ENCODE measurements at regions not wholly inside any gene's neighbourhood (a gene's known extent, or its start where the extent isn't known, plus 50 kb on each side); places are given as distances from the start of the nearest gene placed in this dataset.

- Mint-ChIP-seq H3K27ac (no peak overlapping the region), H3K9me3 (no peaks in the 10 kb centered on the region), H3K27me3 (ENCODE audit: low read depth) (peaks cover 40% of the 10 kb centered on the region), H3K4me3 (no peak overlapping the region), H3K36me3 (ENCODE audit: low read depth) (no peaks in the 10 kb centered on the region), H3K4me1 (ENCODE audit: low read depth) (no peaks in the 10 kb centered on the region)
These were observed 651.3 kb downstream of the PTPRC start for GRCh38 chr1:199290186-199290585.

GRCh38 chr1:199291022-199291740, 652.3 kb downstream of the PTPRC start:
- Mint-ChIP-seq H3K4me1 (ENCODE audit: low read depth) (no peaks in the 10 kb centered on the region), H3K9me3 (no peaks in the 10 kb centered on the region), H3K36me3 (ENCODE audit: low read depth) (no peaks in the 10 kb centered on the region), H3K27me3 (ENCODE audit: low read depth) (peaks cover 43% of the 10 kb centered on the region), H3K27ac (no peak overlapping the region), H3K4me3 (no peak overlapping the region)

GRCh38 chr1:199292896-199293295, 654.1 kb downstream of the PTPRC start:
- Mint-ChIP-seq H3K27ac (no peak overlapping the region), H3K36me3 (ENCODE audit: low read depth) (no peaks in the 10 kb centered on the region), H3K4me1 (ENCODE audit: low read depth) (no peaks in the 10 kb centered on the region), H3K9me3 (no peaks in the 10 kb centered on the region), H3K27me3 (ENCODE audit: low read depth) (peaks cover 43% of the 10 kb centered on the region), H3K4me3 (no peak overlapping the region)

- Mint-ChIP-seq H3K27ac (no peak overlapping the region), H3K4me1 (ENCODE audit: low read depth) (no peaks in the 10 kb centered on the region), H3K4me3 (no peak overlapping the region), H3K36me3 (ENCODE audit: low read depth) (no peaks in the 10 kb centered on the region), H3K9me3 (no peaks in the 10 kb centered on the region), H3K27me3 (ENCODE audit: low read depth) (peaks cover 34% of the 10 kb centered on the region)
These were observed 656.3 kb downstream of the PTPRC start for GRCh38 chr1:199295107-199295506.

GRCh38 chr1:199297174-199297573, 658.3 kb downstream of the PTPRC start:
- peaks cover 28% of the 10 kb centered on the region for H3K27me3 Mint-ChIP-seq (ENCODE audit: low read depth)
- no peaks in the 10 kb centered on the region for H3K9me3 Mint-ChIP-seq
- H3K27ac Mint-ChIP-seq, result no peak overlapping the region
- H3K36me3 Mint-ChIP-seq (ENCODE audit: low read depth), result no peaks in the 10 kb centered on the region
- no peak overlapping the region for H3K4me3 Mint-ChIP-seq
- no peaks in the 10 kb centered on the region for H3K4me1 Mint-ChIP-seq (ENCODE audit: low read depth)

- H3K4me1 Mint-ChIP-seq (ENCODE audit: low read depth), result no peaks in the 10 kb centered on the region
- no peak overlapping the region for H3K27ac Mint-ChIP-seq
- no peak overlapping the region for H3K4me3 Mint-ChIP-seq
- no peaks in the 10 kb centered on the region for H3K36me3 Mint-ChIP-seq (ENCODE audit: low read depth)
- no peaks in the 10 kb centered on the region for H3K9me3 Mint-ChIP-seq
- H3K27me3 Mint-ChIP-seq (ENCODE audit: low read depth), result peaks cover 30% of the 10 kb centered on the region
These were observed 659.0 kb downstream of the PTPRC start for GRCh38 chr1:199297887-199298286.

GRCh38 chr1:199298825-199299224, 660.0 kb downstream of the PTPRC start:
- Mint-ChIP-seq H3K27ac (no peak overlapping the region), H3K4me1 (ENCODE audit: low read depth) (no peaks in the 10 kb centered on the region), H3K36me3 (ENCODE audit: low read depth) (no peaks in the 10 kb centered on the region), H3K4me3 (no peak overlapping the region), H3K27me3 (ENCODE audit: low read depth) (peaks cover 24% of the 10 kb centered on the region), H3K9me3 (no peaks in the 10 kb centered on the region)

GRCh38 chr1:199301472-199302217, 662.8 kb downstream of the PTPRC start:
- H3K27ac Mint-ChIP-seq, result no peak overlapping the region
- H3K4me3 Mint-ChIP-seq, result no peak overlapping the region
- H3K9me3 Mint-ChIP-seq, result no peaks in the 10 kb centered on the region
- no peaks in the 10 kb centered on the region for H3K36me3 Mint-ChIP-seq (ENCODE audit: low read depth)
- H3K27me3 Mint-ChIP-seq (ENCODE audit: low read depth), result peaks cover 16% of the 10 kb centered on the region
- no peaks in the 10 kb centered on the region for H3K4me1 Mint-ChIP-seq (ENCODE audit: low read depth)

GRCh38 chr1:199302554-199302953, 663.7 kb downstream of the PTPRC start:
- no peaks in the 10 kb centered on the region for H3K9me3 Mint-ChIP-seq
- peaks cover 14% of the 10 kb centered on the region for H3K27me3 Mint-ChIP-seq (ENCODE audit: low read depth)
- no peaks in the 10 kb centered on the region for H3K4me1 Mint-ChIP-seq (ENCODE audit: low read depth)
- H3K4me3 Mint-ChIP-seq, result no peak overlapping the region
- no peak overlapping the region for H3K27ac Mint-ChIP-seq
- no peaks in the 10 kb centered on the region for H3K36me3 Mint-ChIP-seq (ENCODE audit: low read depth)

- Mint-ChIP-seq H3K4me3 (no peak overlapping the region), H3K4me1 (ENCODE audit: low read depth) (no peaks in the 10 kb centered on the region), H3K27me3 (ENCODE audit: low read depth) (peaks cover 11% of the 10 kb centered on the region), H3K27ac (no peak overlapping the region), H3K36me3 (ENCODE audit: low read depth) (no peaks in the 10 kb centered on the region), H3K9me3 (no peaks in the 10 kb centered on the region)
These were observed 664.2 kb downstream of the PTPRC start for GRCh38 chr1:199303035-199303434.

GRCh38 chr1:199305053-199305452, 666.2 kb downstream of the PTPRC start:
- H3K36me3 Mint-ChIP-seq (ENCODE audit: low read depth), result no peaks in the 10 kb centered on the region
- H3K9me3 Mint-ChIP-seq, result no peaks in the 10 kb centered on the region
- no peak overlapping the region for H3K4me3 Mint-ChIP-seq
- H3K4me1 Mint-ChIP-seq (ENCODE audit: low read depth), result no peaks in the 10 kb centered on the region
- no peak overlapping the region for H3K27ac Mint-ChIP-seq
- peaks cover 13% of the 10 kb centered on the region for H3K27me3 Mint-ChIP-seq (ENCODE audit: low read depth)

GRCh38 chr1:199307496-199308264, 668.8 kb downstream of the PTPRC start:
- peaks cover 19% of the 10 kb centered on the region for H3K27me3 Mint-ChIP-seq (ENCODE audit: low read depth)
- no peak overlapping the region for H3K27ac Mint-ChIP-seq
- H3K9me3 Mint-ChIP-seq, result no peaks in the 10 kb centered on the region
- H3K36me3 Mint-ChIP-seq (ENCODE audit: low read depth), result no peaks in the 10 kb centered on the region
- no peaks in the 10 kb centered on the region for H3K4me1 Mint-ChIP-seq (ENCODE audit: low read depth)
- no peak overlapping the region for H3K4me3 Mint-ChIP-seq

GRCh38 chr1:199308349-199308846, 669.6 kb downstream of the PTPRC start:
- Mint-ChIP-seq H3K27ac (no peak overlapping the region), H3K9me3 (no peaks in the 10 kb centered on the region), H3K36me3 (ENCODE audit: low read depth) (no peaks in the 10 kb centered on the region), H3K27me3 (ENCODE audit: low read depth) (peaks cover 24% of the 10 kb centered on the region), H3K4me1 (ENCODE audit: low read depth) (no peaks in the 10 kb centered on the region), H3K4me3 (no peak overlapping the region)

- no peak overlapping the region for H3K4me3 Mint-ChIP-seq
- H3K27ac Mint-ChIP-seq, result no peak overlapping the region
- H3K9me3 Mint-ChIP-seq, result no peaks in the 10 kb centered on the region
- no peaks in the 10 kb centered on the region for H3K36me3 Mint-ChIP-seq (ENCODE audit: low read depth)
- peaks cover 31% of the 10 kb centered on the region for H3K27me3 Mint-ChIP-seq (ENCODE audit: low read depth)
- no peaks in the 10 kb centered on the region for H3K4me1 Mint-ChIP-seq (ENCODE audit: low read depth)
These were observed 671.9 kb downstream of the PTPRC start for GRCh38 chr1:199310708-199311107.
